GM19452 (cell line): ENCODE measurements at regions not wholly inside any gene's neighbourhood (a gene's known extent, or its start where the extent isn't known, plus 50 kb on each side); places are given as distances from the start of the nearest gene placed in this dataset.
"Not testable (repeated sequence)": the region's sequence is repeated elsewhere in the genome, so short reads cannot be mapped to it uniquely, and the experiment has no call there.

Experiments used
- ATAC-seq: cut with Tn5 transposase; IDR thresholded peaks from one replicate; pipeline ENCODE4 v1.9.1; 2021; ENCODE audit not compliant: unreplicated experiment

- ATAC-seq, result no peak
Measured at GRCh38 chr21:21845901-21846300, 847.7 kb downstream of the NCAM2 start.

GRCh38 chr21:21851205-21851604, 853.0 kb downstream of the NCAM2 start:
- no peak for ATAC-seq

GRCh38 chr21:21851657-21852056, 853.4 kb downstream of the NCAM2 start:
- ATAC-seq, result no peak

GRCh38 chr21:21858502-21859334, 860.5 kb downstream of the NCAM2 start:
- no peak for ATAC-seq

GRCh38 chr21:21860888-21861287, 862.7 kb downstream of the NCAM2 start:
- no peak for ATAC-seq

- no peak for ATAC-seq
Measured at GRCh38 chr21:21864321-21864840, 866.2 kb downstream of the NCAM2 start.

GRCh38 chr21:21897275-21897883, 899.2 kb downstream of the NCAM2 start:
- ATAC-seq, result no peak

- no peak for ATAC-seq
Measured at GRCh38 chr21:21898801-21899200, 900.6 kb downstream of the NCAM2 start.

GRCh38 chr21:21902416-21902815, 904.2 kb downstream of the NCAM2 start:
- ATAC-seq, result not testable (repeated sequence)

GRCh38 chr21:21907271-21907670, 909.1 kb downstream of the NCAM2 start:
- no peak for ATAC-seq

- no peak for ATAC-seq
Measured at GRCh38 chr21:21915816-21916215, 917.6 kb downstream of the NCAM2 start.

- no peak for ATAC-seq
Measured at GRCh38 chr21:21921410-21922232, 923.4 kb downstream of the NCAM2 start.

- no peak for ATAC-seq
Measured at GRCh38 chr21:21929226-21929625, 931.0 kb downstream of the NCAM2 start.

GRCh38 chr21:21929789-21930188, 931.6 kb downstream of the NCAM2 start:
- no peak for ATAC-seq

GRCh38 chr21:21952566-21952965, 954.4 kb downstream of the NCAM2 start:
- ATAC-seq, result no peak

- no peak for ATAC-seq
Measured at GRCh38 chr21:21955204-21955603, 957.0 kb downstream of the NCAM2 start.

- no peak for ATAC-seq
Measured at GRCh38 chr21:21957490-21957889, 959.3 kb downstream of the NCAM2 start.

GRCh38 chr21:21963911-21964310, 965.7 kb downstream of the NCAM2 start:
- ATAC-seq, result no peak

- ATAC-seq, result no peak
Measured at GRCh38 chr21:21968810-21969209, 970.6 kb downstream of the NCAM2 start.

- ATAC-seq, result no peak
Measured at GRCh38 chr21:21969211-21969610, 971.0 kb downstream of the NCAM2 start.

- ATAC-seq, result no peak
Measured at GRCh38 chr21:21971384-21971783, 973.2 kb downstream of the NCAM2 start.
